Naive B cell (primary cell): ENCODE measurements at regions not wholly inside any gene's neighbourhood (a gene's known extent, or its start where the extent isn't known, plus 50 kb on each side); places are given as distances from the start of the nearest gene placed in this dataset.

Experiments
- ATAC-seq, 2 donors: fragments of 150-1000 bp; cut with Tn5 transposase; 2 replicates each; pipeline ENCODE4 v1.10.0; 2021; ENCODE audit warnings: low read depth in 2 of 2, mild to moderate bottlenecking in 2 of 2, moderate library complexity in 2 of 2
- DNase-seq: peaks from one replicate; pipeline ENCODE4 v3.0.0; 2022
- H3K27ac Mint-ChIP-seq, 6 donors: one replicate each; pipeline ENCODE4 v1.8.0; 2020 to 2022; ENCODE audit warnings: mild to moderate bottlenecking in 6 of 6, mixed read lengths in 6 of 6, moderate library complexity in 5 of 6, inconsistent platforms in 2 of 6
- H3K27me3 Mint-ChIP-seq, 3 donors: one replicate each; pipeline ENCODE4 v1.8.0; 2021 to 2022; ENCODE audit warnings: mixed read lengths in 3 of 3, mild to moderate bottlenecking in 1 of 3
- H3K36me3 Mint-ChIP-seq, 2 donors: one replicate each; pipeline ENCODE4 v1.8.0; 2020 to 2022; ENCODE audit warnings: mixed read lengths in 2 of 2, inconsistent platforms in 1 of 2, mild to moderate bottlenecking in 1 of 2
- H3K4me1 Mint-ChIP-seq, 3 donors: one replicate each; pipeline ENCODE4 v1.8.0; 2020 to 2022; ENCODE audit warnings: mixed read lengths in 3 of 3, inconsistent platforms in 1 of 3, mild to moderate bottlenecking in 1 of 3, moderate library complexity in 1 of 3
- H3K4me3 Mint-ChIP-seq, 8 donors: one replicate each; pipeline ENCODE4 v1.8.0; 2020 to 2022; ENCODE audit warnings: mild to moderate bottlenecking in 8 of 8, mixed read lengths in 8 of 8, moderate library complexity in 8 of 8, inconsistent platforms in 2 of 8
- H3K9me3 Mint-ChIP-seq, 7 donors: one replicate each; pipeline ENCODE4 v1.8.0; 2020 to 2022; ENCODE audit warnings: mixed read lengths in 7 of 7, mild to moderate bottlenecking in 5 of 7, inconsistent platforms in 2 of 7, moderate library complexity in 1 of 7

GRCh38 chr1:216884614-216885229, 161.5 kb upstream of the ESRRG start:
- H3K4me3 Mint-ChIP-seq = no peak overlapping the region
- no peak for ATAC-seq
- no peaks in the 10 kb centered on the region for H3K36me3 Mint-ChIP-seq
- peaks cover 0 to 2% (median 0%) of the 10 kb centered on the region in 7 donors for H3K9me3 Mint-ChIP-seq
- no peaks in the 10 kb centered on the region for H3K27me3 Mint-ChIP-seq
- H3K4me1 Mint-ChIP-seq = no peaks in the 10 kb centered on the region
- no peak overlapping the region for H3K27ac Mint-ChIP-seq
- DNase-seq = no peak

DNA sequence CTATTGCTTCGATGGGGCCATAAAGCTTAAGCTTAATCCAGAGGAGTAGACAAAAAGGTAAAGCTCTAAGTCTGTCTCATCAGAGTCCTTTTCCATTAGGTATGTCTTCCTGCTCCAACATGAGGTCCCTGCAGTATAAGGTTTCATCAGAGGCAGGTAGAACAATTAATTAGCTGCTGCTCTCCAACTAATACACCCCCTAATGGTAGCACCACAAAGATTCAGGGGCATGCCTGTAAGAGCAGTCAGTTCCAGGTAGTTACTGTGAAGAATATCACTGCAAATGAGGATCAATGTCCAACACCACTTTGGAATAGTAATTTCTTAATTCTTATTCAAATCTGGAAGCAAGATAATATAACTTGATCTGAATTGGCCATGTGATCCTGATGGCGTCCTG, 160.3 kb upstream of the ESRRG start:
- no peaks in the 10 kb centered on the region for H3K27me3 Mint-ChIP-seq
- peaks cover 0 to 2% (median 0%) of the 10 kb centered on the region in 7 donors for H3K9me3 Mint-ChIP-seq
- no peak for ATAC-seq

GRCh38 chr1:216881695-216882094, 158.5 kb upstream of the ESRRG start:
- DNase-seq (no peak), ATAC-seq (no peak)
- Mint-ChIP-seq H3K9me3 (peaks cover 0 to 2% (median 0%) of the 10 kb centered on the region in 7 donors), H3K27me3 (no peaks in the 10 kb centered on the region), H3K4me1 (no peaks in the 10 kb centered on the region), H3K36me3 (no peaks in the 10 kb centered on the region), H3K27ac (peak overlapping the region in 1 of 6 donors; percentile 12), H3K4me3 (no peak overlapping the region)

More for the DNA sequence above, 160.3 kb upstream of the ESRRG start:
- H3K36me3 Mint-ChIP-seq = no peaks in the 10 kb centered on the region
- H3K4me1 Mint-ChIP-seq = no peaks in the 10 kb centered on the region
- DNase-seq = no peak
- no peak overlapping the region for H3K4me3 Mint-ChIP-seq
- H3K27ac Mint-ChIP-seq = no peak overlapping the region

DNA sequence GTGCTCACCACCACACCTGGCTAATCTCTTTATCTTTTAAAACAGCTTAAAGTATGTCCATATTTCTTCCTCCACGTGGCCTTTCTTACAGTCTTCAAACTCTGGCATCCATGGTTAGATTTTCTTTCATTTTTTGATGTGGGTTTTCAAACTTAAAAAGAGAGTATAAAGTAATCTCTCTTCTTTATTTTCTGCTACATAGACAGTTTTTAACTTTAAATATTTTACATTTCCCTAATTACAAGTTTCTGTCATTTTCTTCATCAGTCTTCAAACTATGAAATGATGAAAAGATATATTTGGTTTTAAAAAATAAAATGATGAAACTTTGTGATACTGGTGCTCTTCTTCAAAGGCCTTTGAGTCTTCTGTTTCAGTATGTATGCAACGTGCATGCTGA, 143.5 kb upstream of the ESRRG start:
- Mint-ChIP-seq H3K36me3 (no peaks in the 10 kb centered on the region), H3K9me3 (no peaks in the 10 kb centered on the region), H3K4me3 (no peak overlapping the region), H3K27ac (no peak overlapping the region), H3K4me1 (no peaks in the 10 kb centered on the region), H3K27me3 (no peaks in the 10 kb centered on the region)
- DNase-seq (no peak), ATAC-seq (no peak)

DNA sequence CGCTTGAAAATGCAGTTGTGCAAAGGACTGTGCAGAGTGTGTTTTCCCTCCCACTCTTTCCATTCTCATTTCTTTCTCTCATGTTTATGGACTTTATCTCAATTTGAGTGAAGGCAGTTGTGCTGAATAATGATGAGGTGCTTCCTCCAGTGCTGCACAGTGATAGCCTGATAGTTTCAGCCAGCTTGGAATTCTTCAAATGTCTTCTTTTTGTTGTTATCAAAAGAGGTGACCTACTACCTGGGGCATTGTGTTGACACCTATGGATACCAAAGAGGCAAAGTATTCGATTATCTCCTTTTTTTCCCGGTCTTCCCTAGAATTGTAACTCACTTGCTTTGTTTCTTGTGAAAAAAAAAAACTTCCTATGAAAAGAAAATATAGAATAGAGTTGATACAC, 132.6 kb upstream of the ESRRG start:
- Mint-ChIP-seq H3K27me3 (no peaks in the 10 kb centered on the region), H3K36me3 (no peaks in the 10 kb centered on the region), H3K27ac (no peak overlapping the region), H3K4me1 (no peaks in the 10 kb centered on the region), H3K9me3 (peaks cover 0 to 4% (median 0%) of the 10 kb centered on the region in 7 donors), H3K4me3 (no peak overlapping the region)
- ATAC-seq = no peak
- no peak for DNase-seq

GRCh38 chr1:216854836-216855484, 131.7 kb upstream of the ESRRG start:
- H3K27me3 Mint-ChIP-seq = no peaks in the 10 kb centered on the region
- H3K36me3 Mint-ChIP-seq = no peaks in the 10 kb centered on the region
- no peak for DNase-seq
- H3K4me1 Mint-ChIP-seq = no peaks in the 10 kb centered on the region
- H3K9me3 Mint-ChIP-seq = peaks cover 0 to 4% (median 0%) of the 10 kb centered on the region in 7 donors
- ATAC-seq = no peak
- no peak overlapping the region for H3K27ac Mint-ChIP-seq
- no peak overlapping the region for H3K4me3 Mint-ChIP-seq

GRCh38 chr1:216851073-216851472, 127.8 kb upstream of the ESRRG start:
- Mint-ChIP-seq H3K36me3 (no peaks in the 10 kb centered on the region), H3K27ac (no peak overlapping the region), H3K4me3 (no peak overlapping the region), H3K4me1 (no peaks in the 10 kb centered on the region), H3K27me3 (no peaks in the 10 kb centered on the region), H3K9me3 (peaks cover 0 to 4% (median 0%) of the 10 kb centered on the region in 7 donors)
- DNase-seq = no peak
- no peak for ATAC-seq

GRCh38 chr1:216849146-216849545, 125.9 kb upstream of the ESRRG start:
- no peaks in the 10 kb centered on the region for H3K36me3 Mint-ChIP-seq
- no peaks in the 10 kb centered on the region for H3K27me3 Mint-ChIP-seq
- no peaks in the 10 kb centered on the region for H3K4me1 Mint-ChIP-seq
- DNase-seq = no peak
- H3K27ac Mint-ChIP-seq = no peak overlapping the region
- no peak for ATAC-seq
- H3K4me3 Mint-ChIP-seq = no peak overlapping the region
- peaks cover 0 to 6% (median 0%) of the 10 kb centered on the region in 7 donors for H3K9me3 Mint-ChIP-seq

DNA sequence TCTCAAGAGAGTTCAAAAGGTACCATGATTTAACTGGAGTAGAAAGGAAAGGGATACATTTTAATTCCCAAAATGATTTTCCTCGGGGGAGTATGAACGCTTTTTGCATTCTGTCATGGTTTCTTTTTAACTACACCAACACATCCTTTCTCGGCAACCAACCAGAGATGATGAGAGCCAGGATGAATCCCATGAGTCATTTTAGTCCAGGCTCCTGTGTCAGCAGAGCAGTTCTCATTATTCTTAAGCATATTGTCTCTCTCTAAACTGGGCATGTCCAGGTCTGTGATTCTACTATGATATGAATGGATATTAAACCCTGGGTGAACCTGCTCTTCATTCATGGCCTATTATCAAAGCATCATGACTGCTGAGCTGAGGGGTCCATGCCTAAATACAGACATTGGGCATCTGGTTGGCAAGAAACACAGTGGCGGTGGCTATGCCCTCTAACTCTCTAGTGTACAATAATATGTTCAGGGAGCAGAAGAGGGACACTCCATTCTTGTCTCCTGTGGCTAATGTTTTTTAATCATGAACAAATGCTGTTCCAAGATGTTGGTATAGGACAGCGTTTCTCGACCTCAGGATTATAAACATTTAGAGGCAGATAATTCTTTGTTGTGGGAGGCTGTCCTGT, 124.3 kb upstream of the ESRRG start:
- ATAC-seq = no peak
- H3K36me3 Mint-ChIP-seq = no peaks in the 10 kb centered on the region
- peaks cover 0 to 5% (median 0%) of the 10 kb centered on the region in 7 donors for H3K9me3 Mint-ChIP-seq
- no peaks in the 10 kb centered on the region for H3K27me3 Mint-ChIP-seq
- no peak for DNase-seq
- no peak overlapping the region for H3K4me3 Mint-ChIP-seq
- H3K27ac Mint-ChIP-seq = no peak overlapping the region
- no peaks in the 10 kb centered on the region for H3K4me1 Mint-ChIP-seq

GRCh38 chr1:216846339-216846738, 123.1 kb upstream of the ESRRG start:
- Mint-ChIP-seq H3K9me3 (peaks cover 0 to 5% (median 0%) of the 10 kb centered on the region in 7 donors), H3K36me3 (no peaks in the 10 kb centered on the region), H3K27ac (no peak overlapping the region), H3K27me3 (no peaks in the 10 kb centered on the region), H3K4me1 (no peaks in the 10 kb centered on the region), H3K4me3 (no peak overlapping the region)
- DNase-seq = no peak
- no peak for ATAC-seq

DNA sequence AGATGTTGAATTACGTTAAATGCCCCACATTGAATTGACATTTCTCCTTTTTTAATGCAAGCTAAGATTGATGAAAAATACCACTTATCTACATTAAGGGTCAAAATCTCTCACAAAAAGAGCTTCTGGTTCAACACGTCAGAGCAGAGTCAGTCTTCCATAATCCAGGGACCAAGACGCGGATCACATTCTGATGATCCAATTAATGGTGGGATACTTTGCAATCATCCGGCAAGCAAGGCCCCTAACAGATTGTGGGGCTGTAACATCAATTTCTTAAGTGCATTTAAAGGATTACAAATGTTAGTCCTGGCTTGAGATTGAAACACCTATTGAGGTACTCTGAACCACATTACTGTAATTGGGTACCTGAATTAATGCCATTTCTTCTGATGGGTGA, 120.2 kb upstream of the ESRRG start:
- Mint-ChIP-seq H3K4me1 (no peaks in the 10 kb centered on the region), H3K27ac (no peak overlapping the region), H3K27me3 (no peaks in the 10 kb centered on the region), H3K4me3 (no peak overlapping the region), H3K36me3 (no peaks in the 10 kb centered on the region), H3K9me3 (peaks cover 0 to 5% (median 0%) of the 10 kb centered on the region in 7 donors)
- DNase-seq (no peak), ATAC-seq (no peak)

- H3K9me3 Mint-ChIP-seq = peaks cover 0 to 5% (median 4%) of the 10 kb centered on the region in 7 donors
- no peaks in the 10 kb centered on the region for H3K4me1 Mint-ChIP-seq
- ATAC-seq (no peak), DNase-seq (no peak)
- H3K36me3 Mint-ChIP-seq = no peaks in the 10 kb centered on the region
- no peak overlapping the region for H3K27ac Mint-ChIP-seq
- H3K27me3 Mint-ChIP-seq = no peaks in the 10 kb centered on the region
- H3K4me3 Mint-ChIP-seq = no peak overlapping the region
Measured at GRCh38 chr1:216841165-216841564, 117.9 kb upstream of the ESRRG start.

DNA sequence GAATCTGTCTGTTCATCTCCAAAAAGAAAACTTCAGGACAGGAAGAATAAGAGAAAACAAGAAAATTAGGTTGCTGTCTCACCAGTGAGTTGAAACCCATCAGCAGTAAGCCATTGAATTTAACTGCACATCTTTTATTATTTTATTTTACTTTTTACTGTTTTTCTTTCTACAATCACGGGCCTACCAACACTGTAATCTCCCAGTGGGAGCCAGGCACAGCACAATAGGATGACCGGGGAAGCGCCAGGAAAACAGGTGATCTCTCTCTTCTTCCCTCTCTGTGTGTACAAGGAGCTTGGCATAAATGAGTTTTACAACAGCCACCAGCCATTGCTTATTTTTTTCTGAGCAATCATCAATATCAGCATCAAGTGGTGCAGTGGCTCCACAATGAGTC, 113.1 kb upstream of the ESRRG start:
- no peak for DNase-seq
- Mint-ChIP-seq H3K9me3 (peaks cover 0 to 5% (median 1%) of the 10 kb centered on the region in 7 donors), H3K4me3 (no peak overlapping the region), H3K27ac (no peak overlapping the region), H3K36me3 (no peaks in the 10 kb centered on the region), H3K27me3 (no peaks in the 10 kb centered on the region), H3K4me1 (no peaks in the 10 kb centered on the region)
- no peak for ATAC-seq

DNA sequence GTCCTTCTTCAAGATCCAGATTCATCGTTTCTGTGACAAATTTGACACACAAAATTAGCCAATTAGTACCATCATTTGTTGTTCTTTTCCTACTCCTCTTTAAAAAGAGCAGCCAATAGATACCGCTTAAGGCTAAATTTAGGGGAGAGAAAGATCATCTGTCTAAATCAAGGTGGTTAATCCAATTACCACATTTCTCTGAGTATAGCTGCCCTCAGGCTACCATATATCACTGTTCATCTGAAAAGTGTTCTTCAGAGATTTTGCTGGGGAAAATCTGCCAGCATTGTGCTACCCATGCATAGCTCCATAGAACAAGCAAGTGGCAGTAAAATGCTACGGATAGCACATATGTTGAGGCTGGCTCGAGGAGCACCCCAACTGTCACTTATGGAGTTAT, 110.3 kb upstream of the ESRRG start:
- peaks cover 0 to 5% (median 1%) of the 10 kb centered on the region in 7 donors for H3K9me3 Mint-ChIP-seq
- H3K36me3 Mint-ChIP-seq = no peaks in the 10 kb centered on the region
- DNase-seq (no peak), ATAC-seq (no peak)
- no peaks in the 10 kb centered on the region for H3K4me1 Mint-ChIP-seq
- H3K27me3 Mint-ChIP-seq = no peaks in the 10 kb centered on the region
- no peak overlapping the region for H3K4me3 Mint-ChIP-seq
- H3K27ac Mint-ChIP-seq = no peak overlapping the region
